ENCODE measurements at regions not wholly inside any gene's neighbourhood (a gene's known extent, or its start where the extent isn't known, plus 50 kb on each side); places are given as distances from the start of the nearest gene placed in this dataset.

DNA sequence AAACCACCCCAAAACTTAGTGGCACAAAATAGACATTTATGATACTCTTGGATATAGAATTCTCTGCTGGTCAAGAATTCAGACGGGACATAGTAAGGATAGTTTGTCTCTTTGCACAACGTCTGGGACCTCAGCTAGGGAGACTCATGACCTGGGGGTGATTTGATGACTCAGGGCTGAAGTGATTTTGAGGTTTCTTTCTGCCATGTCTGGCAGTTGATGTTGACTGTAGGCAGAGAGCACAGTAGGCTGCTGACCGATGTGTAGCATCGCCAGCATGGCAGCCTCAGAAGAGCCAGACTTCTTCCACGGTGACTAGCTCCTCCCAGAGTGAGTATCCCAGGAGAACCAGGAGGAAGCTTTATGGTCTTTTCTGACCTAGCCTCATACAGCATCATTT, 88.9 kb upstream of the FRMD6 start:
- no peaks in the 10 kb centered on the region for H3K36me3 ChIP-seq (ENCODE audit: control insufficient read depth in 2 of 2, insufficient read depth in 2 of 2, low read length in 2 of 2)
- no peaks in the 10 kb centered on the region for H3K27me3 ChIP-seq (ENCODE audit: control insufficient read depth in 2 of 2, insufficient read depth in 2 of 2, low read length in 2 of 2)
- H3K4me3 ChIP-seq (ENCODE audit: low read length in 2 of 2), result no peak overlapping the region
- no peaks in the 10 kb centered on the region for H3K9me3 ChIP-seq (ENCODE audit: control insufficient read depth in 2 of 2, low read length in 2 of 2)
- H3K4me1 ChIP-seq (ENCODE audit: control insufficient read depth in 2 of 2, insufficient read depth in 2 of 2, low read length in 2 of 2), result no peaks in the 10 kb centered on the region
- no peak overlapping the region for H3K27ac ChIP-seq (ENCODE audit: low read depth in 2 of 2, low read length in 2 of 2)
- H3K9ac ChIP-seq (ENCODE audit: low read depth in 1 of 2, low read length in 2 of 2), result no peak overlapping the region

DNA sequence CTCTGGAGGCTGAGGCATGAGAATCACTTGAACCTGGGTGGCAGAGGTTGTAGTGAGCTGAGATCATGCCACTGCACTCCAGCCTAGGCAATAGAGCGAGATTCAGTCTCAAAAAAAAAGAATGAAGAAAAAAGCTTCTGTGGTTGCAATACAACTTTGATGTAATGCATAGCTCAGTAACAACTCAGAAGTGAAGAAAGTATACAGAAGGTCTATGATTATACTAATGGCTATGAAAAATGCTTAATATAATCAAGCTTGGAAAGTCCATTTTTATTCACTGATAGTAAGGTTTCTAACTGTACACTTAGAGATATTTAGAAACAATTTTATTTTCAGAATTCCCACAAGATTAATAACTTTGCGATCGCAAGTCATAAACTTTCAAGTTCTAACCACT, 88.2 kb upstream of the FRMD6 start:
- Histone ChIP-seq H3K4me1 (ENCODE audit: control insufficient read depth in 2 of 2, insufficient read depth in 2 of 2, low read length in 2 of 2) (no peaks in the 10 kb centered on the region), H3K4me3 (ENCODE audit: low read length in 2 of 2) (no peak overlapping the region), H3K27ac (ENCODE audit: low read depth in 2 of 2, low read length in 2 of 2) (no peak overlapping the region), H3K9ac (ENCODE audit: low read depth in 1 of 2, low read length in 2 of 2) (no peak overlapping the region), H3K36me3 (ENCODE audit: control insufficient read depth in 2 of 2, insufficient read depth in 2 of 2, low read length in 2 of 2) (no peaks in the 10 kb centered on the region), H3K27me3 (ENCODE audit: control insufficient read depth in 2 of 2, insufficient read depth in 2 of 2, low read length in 2 of 2) (no peaks in the 10 kb centered on the region), H3K9me3 (ENCODE audit: control insufficient read depth in 2 of 2, low read length in 2 of 2) (no peaks in the 10 kb centered on the region)

DNA sequence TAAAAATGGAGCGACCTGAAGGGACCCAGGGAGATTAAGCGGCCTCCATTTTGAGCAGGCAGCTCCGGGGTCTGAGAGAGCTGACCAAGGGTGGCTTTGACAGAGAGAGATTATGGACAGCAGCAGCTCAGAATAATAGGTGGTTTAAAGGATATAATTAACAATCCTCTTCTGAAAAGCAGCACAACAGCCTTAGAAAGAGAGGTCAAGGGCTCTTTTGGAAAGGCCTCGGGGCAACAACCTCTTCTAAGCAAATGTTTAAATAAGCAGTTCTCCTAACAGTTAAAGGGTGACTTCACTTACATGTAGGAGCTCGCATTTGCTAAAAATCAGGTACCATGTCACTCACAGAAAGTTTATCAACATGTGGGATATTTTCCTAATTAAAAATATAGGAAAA, 87.2 kb upstream of the FRMD6 start:
- no peak overlapping the region for H3K4me3 ChIP-seq (ENCODE audit: low read length in 2 of 2)
- no peaks in the 10 kb centered on the region for H3K9me3 ChIP-seq (ENCODE audit: control insufficient read depth in 2 of 2, low read length in 2 of 2)
- H3K9ac ChIP-seq (ENCODE audit: low read depth in 1 of 2, low read length in 2 of 2), result no peak overlapping the region
- no peaks in the 10 kb centered on the region for H3K27me3 ChIP-seq (ENCODE audit: control insufficient read depth in 2 of 2, insufficient read depth in 2 of 2, low read length in 2 of 2)
- H3K4me1 ChIP-seq (ENCODE audit: control insufficient read depth in 2 of 2, insufficient read depth in 2 of 2, low read length in 2 of 2), result no peaks in the 10 kb centered on the region
- no peaks in the 10 kb centered on the region for H3K36me3 ChIP-seq (ENCODE audit: control insufficient read depth in 2 of 2, insufficient read depth in 2 of 2, low read length in 2 of 2)
- H3K27ac ChIP-seq (ENCODE audit: low read depth in 2 of 2, low read length in 2 of 2), result no peak overlapping the region

DNA sequence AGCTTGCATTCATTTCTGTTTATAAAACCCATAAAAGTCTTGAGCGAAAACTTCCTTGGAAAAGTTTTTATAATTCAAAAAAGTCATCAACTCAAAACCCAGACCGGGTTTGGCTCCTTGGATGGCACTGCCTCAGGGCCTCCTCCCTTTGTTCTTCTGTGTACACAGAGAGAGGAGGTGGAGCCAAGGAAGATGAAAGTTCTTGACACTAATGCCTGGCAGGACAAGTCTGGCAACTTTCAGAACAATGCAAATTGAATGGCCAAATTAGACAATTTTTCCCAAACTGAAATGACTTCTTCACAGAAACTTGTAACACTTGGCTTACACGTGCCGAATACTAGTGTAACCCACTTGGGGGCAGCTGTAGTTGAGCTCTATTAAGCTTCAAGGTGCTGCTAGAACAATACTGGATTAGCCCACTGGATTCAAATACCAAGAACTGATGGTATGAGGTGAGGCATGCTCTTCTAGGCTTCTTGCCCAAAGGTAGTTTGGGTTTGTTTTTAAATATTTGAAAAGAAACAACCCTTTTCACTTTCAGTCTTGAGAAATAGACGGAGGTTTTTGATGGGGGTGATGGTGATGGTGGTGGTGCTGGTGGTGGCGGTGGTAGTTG, 86.6 kb upstream of the FRMD6 start:
- H3K9me3 ChIP-seq (ENCODE audit: control insufficient read depth in 2 of 2, low read length in 2 of 2), result no peaks in the 10 kb centered on the region
- H3K27ac ChIP-seq (ENCODE audit: low read depth in 2 of 2, low read length in 2 of 2), result no peak overlapping the region
- H3K9ac ChIP-seq (ENCODE audit: low read depth in 1 of 2, low read length in 2 of 2), result no peak overlapping the region
- no peaks in the 10 kb centered on the region for H3K27me3 ChIP-seq (ENCODE audit: control insufficient read depth in 2 of 2, insufficient read depth in 2 of 2, low read length in 2 of 2)
- no peaks in the 10 kb centered on the region for H3K36me3 ChIP-seq (ENCODE audit: control insufficient read depth in 2 of 2, insufficient read depth in 2 of 2, low read length in 2 of 2)
- H3K4me1 ChIP-seq (ENCODE audit: control insufficient read depth in 2 of 2, insufficient read depth in 2 of 2, low read length in 2 of 2), result no peaks in the 10 kb centered on the region
- H3K4me3 ChIP-seq (ENCODE audit: low read length in 2 of 2), result no peak overlapping the region

DNA sequence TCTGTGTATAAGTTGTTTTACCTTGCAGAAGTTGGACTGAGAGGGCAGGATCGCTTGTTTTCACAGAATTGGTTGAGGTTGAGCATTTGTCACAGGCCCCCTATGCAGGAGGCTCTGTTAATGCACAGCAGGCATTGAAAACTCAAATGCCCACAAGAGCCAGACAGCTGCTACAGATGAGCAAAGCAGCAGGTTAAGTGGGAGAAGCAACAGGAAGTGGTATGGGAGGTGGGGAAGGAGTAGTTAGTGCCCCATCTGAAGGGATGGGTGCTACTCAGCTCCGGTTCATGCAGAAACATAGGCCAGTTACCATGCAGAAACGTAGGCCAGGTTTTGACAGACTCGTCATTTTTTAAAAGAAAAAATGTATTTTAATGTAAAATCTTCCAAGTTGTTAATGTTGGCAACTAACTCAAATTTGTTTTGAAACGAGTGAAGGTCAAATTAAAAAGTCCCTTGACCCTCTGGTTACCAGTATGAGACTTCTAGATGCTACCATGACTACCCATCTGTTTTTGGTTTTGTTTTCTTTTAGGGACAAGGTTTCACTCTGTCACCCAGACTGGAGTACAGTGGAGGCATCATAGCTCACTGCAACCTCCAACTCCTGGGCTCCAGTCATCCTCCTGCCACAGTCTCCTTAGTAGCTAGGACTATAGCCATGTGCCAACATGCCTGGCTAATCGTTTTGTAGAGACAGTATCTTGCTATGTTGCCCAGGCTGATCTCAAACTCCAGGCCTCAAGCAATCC, 84.7 kb upstream of the FRMD6 start:
- Histone ChIP-seq H3K4me1 (ENCODE audit: control insufficient read depth in 2 of 2, insufficient read depth in 2 of 2, low read length in 2 of 2) (no peaks in the 10 kb centered on the region), H3K27ac (ENCODE audit: low read depth in 2 of 2, low read length in 2 of 2) (no peak overlapping the region)

GRCh38 chr14:51568366-51568765, 83.3 kb upstream of the FRMD6 start:
- no peaks in the 10 kb centered on the region for H3K27me3 ChIP-seq (ENCODE audit: control insufficient read depth in 2 of 2, insufficient read depth in 2 of 2, low read length in 2 of 2)
- no peak overlapping the region for H3K4me3 ChIP-seq (ENCODE audit: low read length in 2 of 2)
- H3K4me1 ChIP-seq (ENCODE audit: control insufficient read depth in 2 of 2, insufficient read depth in 2 of 2, low read length in 2 of 2), result no peaks in the 10 kb centered on the region
- H3K9me3 ChIP-seq (ENCODE audit: control insufficient read depth in 2 of 2, low read length in 2 of 2), result no peaks in the 10 kb centered on the region
- H3K36me3 ChIP-seq (ENCODE audit: control insufficient read depth in 2 of 2, insufficient read depth in 2 of 2, low read length in 2 of 2), result no peaks in the 10 kb centered on the region
- no peak overlapping the region for H3K9ac ChIP-seq (ENCODE audit: low read depth in 1 of 2, low read length in 2 of 2)
- no peak overlapping the region for H3K27ac ChIP-seq (ENCODE audit: low read depth in 2 of 2, low read length in 2 of 2)

More for the DNA sequence above, 84.7 kb upstream of the FRMD6 start:
- no peak overlapping the region for H3K4me3 ChIP-seq (ENCODE audit: low read length in 2 of 2)
- H3K27me3 ChIP-seq (ENCODE audit: control insufficient read depth in 2 of 2, insufficient read depth in 2 of 2, low read length in 2 of 2), result no peaks in the 10 kb centered on the region
- no peak overlapping the region for H3K9ac ChIP-seq (ENCODE audit: low read depth in 1 of 2, low read length in 2 of 2)
- no peaks in the 10 kb centered on the region for H3K36me3 ChIP-seq (ENCODE audit: control insufficient read depth in 2 of 2, insufficient read depth in 2 of 2, low read length in 2 of 2)
- H3K9me3 ChIP-seq (ENCODE audit: control insufficient read depth in 2 of 2, low read length in 2 of 2), result no peaks in the 10 kb centered on the region

DNA sequence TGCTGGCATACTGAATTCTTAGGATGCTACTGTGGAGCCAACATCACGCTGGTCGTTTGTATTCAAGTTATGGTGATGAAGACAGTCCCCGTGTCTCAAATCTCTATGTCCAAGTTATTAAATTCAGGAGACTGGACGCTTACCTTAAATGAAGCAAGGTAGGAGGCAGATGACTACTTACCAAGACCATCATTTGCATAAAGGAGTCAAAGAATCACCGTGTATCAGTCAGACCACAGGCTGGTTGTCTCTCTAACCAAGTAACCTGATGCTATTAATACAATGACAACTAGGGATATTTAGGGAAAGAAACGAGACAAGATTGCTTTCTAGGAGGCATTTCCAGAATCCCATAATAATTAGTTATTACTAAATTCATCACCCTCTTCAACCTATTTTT, 78.1 kb upstream of the FRMD6 start:
- Histone ChIP-seq H3K4me1 (ENCODE audit: control insufficient read depth in 2 of 2, insufficient read depth in 2 of 2, low read length in 2 of 2) (no peaks in the 10 kb centered on the region), H3K9ac (ENCODE audit: low read depth in 1 of 2, low read length in 2 of 2) (no peak overlapping the region), H3K4me3 (ENCODE audit: low read length in 2 of 2) (no peak overlapping the region), H3K27me3 (ENCODE audit: control insufficient read depth in 2 of 2, insufficient read depth in 2 of 2, low read length in 2 of 2) (no peaks in the 10 kb centered on the region), H3K27ac (ENCODE audit: low read depth in 2 of 2, low read length in 2 of 2) (no peak overlapping the region), H3K9me3 (ENCODE audit: control insufficient read depth in 2 of 2, low read length in 2 of 2) (no peaks in the 10 kb centered on the region), H3K36me3 (ENCODE audit: control insufficient read depth in 2 of 2, insufficient read depth in 2 of 2, low read length in 2 of 2) (no peaks in the 10 kb centered on the region)

- H3K9ac ChIP-seq (ENCODE audit: low read depth in 1 of 2, low read length in 2 of 2), result no peak overlapping the region
- no peaks in the 10 kb centered on the region for H3K4me1 ChIP-seq (ENCODE audit: control insufficient read depth in 2 of 2, insufficient read depth in 2 of 2, low read length in 2 of 2)
- H3K9me3 ChIP-seq (ENCODE audit: control insufficient read depth in 2 of 2, low read length in 2 of 2), result no peaks in the 10 kb centered on the region
- H3K27ac ChIP-seq (ENCODE audit: low read depth in 2 of 2, low read length in 2 of 2), result no peak overlapping the region
- no peaks in the 10 kb centered on the region for H3K27me3 ChIP-seq (ENCODE audit: control insufficient read depth in 2 of 2, insufficient read depth in 2 of 2, low read length in 2 of 2)
- H3K4me3 ChIP-seq (ENCODE audit: low read length in 2 of 2), result no peak overlapping the region
- no peaks in the 10 kb centered on the region for H3K36me3 ChIP-seq (ENCODE audit: control insufficient read depth in 2 of 2, insufficient read depth in 2 of 2, low read length in 2 of 2)
Measured at GRCh38 chr14:51574009-51574408, 77.7 kb upstream of the FRMD6 start.

DNA sequence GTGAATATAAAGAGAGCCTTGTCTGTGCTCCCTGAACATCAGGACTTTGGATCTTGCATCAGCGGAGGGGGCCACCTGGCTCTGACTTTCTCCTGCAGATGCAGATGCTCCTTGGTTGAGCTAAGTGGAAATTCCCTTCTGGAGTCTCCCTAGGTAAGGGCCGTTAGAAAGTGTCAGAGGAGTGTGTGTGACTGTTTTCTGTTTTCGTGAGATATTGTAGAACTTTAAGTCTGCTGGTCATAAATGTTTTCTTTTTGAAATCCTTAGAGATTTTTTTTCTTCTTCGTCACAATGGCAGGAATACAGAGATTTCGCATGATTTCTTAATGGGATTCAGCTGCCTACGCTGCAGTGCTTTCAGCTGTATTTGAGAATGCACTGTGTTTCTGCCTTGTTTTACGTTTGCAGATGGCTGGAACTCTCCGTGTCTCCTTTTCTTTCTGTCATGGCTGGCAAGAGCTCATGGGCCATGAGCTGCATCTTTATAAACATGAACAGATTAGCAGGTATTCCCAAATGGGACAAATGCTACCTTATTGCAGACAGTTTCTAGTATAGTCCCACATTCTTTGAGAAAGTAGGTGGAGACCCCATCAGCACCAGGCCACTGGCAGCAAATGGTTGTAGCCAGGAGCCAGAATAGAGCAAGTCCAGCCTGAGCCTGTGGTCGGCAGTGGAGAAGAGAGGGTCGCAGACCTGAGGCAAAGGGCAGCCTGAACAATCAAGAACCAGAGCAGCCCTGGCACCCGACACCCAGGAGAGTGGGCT, 76.2 kb upstream of the FRMD6 start:
- H3K9me3 ChIP-seq (ENCODE audit: control insufficient read depth in 2 of 2, low read length in 2 of 2), result no peaks in the 10 kb centered on the region
- H3K27me3 ChIP-seq (ENCODE audit: control insufficient read depth in 2 of 2, insufficient read depth in 2 of 2, low read length in 2 of 2), result no peaks in the 10 kb centered on the region
- H3K4me3 ChIP-seq (ENCODE audit: low read length in 2 of 2), result no peak overlapping the region
- H3K27ac ChIP-seq (ENCODE audit: low read depth in 2 of 2, low read length in 2 of 2), result no peak overlapping the region
- H3K36me3 ChIP-seq (ENCODE audit: control insufficient read depth in 2 of 2, insufficient read depth in 2 of 2, low read length in 2 of 2), result no peaks in the 10 kb centered on the region
- H3K9ac ChIP-seq (ENCODE audit: low read depth in 1 of 2, low read length in 2 of 2), result no peak overlapping the region
- no peaks in the 10 kb centered on the region for H3K4me1 ChIP-seq (ENCODE audit: control insufficient read depth in 2 of 2, insufficient read depth in 2 of 2, low read length in 2 of 2)

DNA sequence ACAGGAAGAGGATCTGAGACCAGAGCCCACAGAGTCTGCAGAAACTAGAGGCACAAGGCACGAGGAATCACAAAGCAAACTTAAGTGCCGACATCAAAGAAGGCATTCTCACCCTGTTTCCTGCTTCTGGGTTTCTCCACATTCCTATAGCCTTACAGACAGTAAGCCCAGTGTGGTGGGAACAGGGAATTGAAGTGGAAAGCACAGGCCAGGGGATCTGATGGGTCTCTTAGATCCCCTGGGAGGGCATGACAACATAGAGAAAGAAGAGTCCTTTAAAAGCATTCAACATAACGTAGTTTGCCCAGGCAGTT, 75.6 kb upstream of the FRMD6 start:
- Histone ChIP-seq H3K9me3 (ENCODE audit: control insufficient read depth in 2 of 2, low read length in 2 of 2) (no peaks in the 10 kb centered on the region), H3K27me3 (ENCODE audit: control insufficient read depth in 2 of 2, insufficient read depth in 2 of 2, low read length in 2 of 2) (no peaks in the 10 kb centered on the region), H3K9ac (ENCODE audit: low read depth in 1 of 2, low read length in 2 of 2) (no peak overlapping the region), H3K4me1 (ENCODE audit: control insufficient read depth in 2 of 2, insufficient read depth in 2 of 2, low read length in 2 of 2) (no peaks in the 10 kb centered on the region), H3K27ac (ENCODE audit: low read depth in 2 of 2, low read length in 2 of 2) (no peak overlapping the region), H3K36me3 (ENCODE audit: control insufficient read depth in 2 of 2, insufficient read depth in 2 of 2, low read length in 2 of 2) (no peaks in the 10 kb centered on the region), H3K4me3 (ENCODE audit: low read length in 2 of 2) (no peak overlapping the region)
